Panc1 (cell line): ENCODE measurements at regions not wholly inside any gene's neighbourhood (a gene's known extent, or its start where the extent isn't known, plus 50 kb on each side); places are given as distances from the start of the nearest gene placed in this dataset.

Source experiments
- CTCF ChIP-seq: fragments of 450-650 bp; IDR thresholded peaks from 2 replicates; pipeline ENCODE4 v1.5.1; 2017; ENCODE audit warnings: mild to moderate bottlenecking
- SIN3A ChIP-seq: IDR thresholded peaks from 2 replicates; pipeline ENCODE4 v1.6.1; 2012; ENCODE audit warnings: low read depth, mild to moderate bottlenecking, low read length, moderate library complexity, borderline replicate concordance; ENCODE audit not compliant: insufficient read depth

- TF ChIP-seq SIN3A (no peak), CTCF (no peak)
Observed at GRCh38 chr2:129464631-129465030, 514.8 kb upstream of the RAB6C start.
